ENCODE measurements at regions not wholly inside any gene's neighbourhood (a gene's known extent, or its start where the extent isn't known, plus 50 kb on each side); places are given as distances from the start of the nearest gene placed in this dataset.
"Not testable (repeated sequence)": the region's sequence is repeated elsewhere in the genome, so short reads cannot be mapped to it uniquely, and the experiment has no call there.

DNA sequence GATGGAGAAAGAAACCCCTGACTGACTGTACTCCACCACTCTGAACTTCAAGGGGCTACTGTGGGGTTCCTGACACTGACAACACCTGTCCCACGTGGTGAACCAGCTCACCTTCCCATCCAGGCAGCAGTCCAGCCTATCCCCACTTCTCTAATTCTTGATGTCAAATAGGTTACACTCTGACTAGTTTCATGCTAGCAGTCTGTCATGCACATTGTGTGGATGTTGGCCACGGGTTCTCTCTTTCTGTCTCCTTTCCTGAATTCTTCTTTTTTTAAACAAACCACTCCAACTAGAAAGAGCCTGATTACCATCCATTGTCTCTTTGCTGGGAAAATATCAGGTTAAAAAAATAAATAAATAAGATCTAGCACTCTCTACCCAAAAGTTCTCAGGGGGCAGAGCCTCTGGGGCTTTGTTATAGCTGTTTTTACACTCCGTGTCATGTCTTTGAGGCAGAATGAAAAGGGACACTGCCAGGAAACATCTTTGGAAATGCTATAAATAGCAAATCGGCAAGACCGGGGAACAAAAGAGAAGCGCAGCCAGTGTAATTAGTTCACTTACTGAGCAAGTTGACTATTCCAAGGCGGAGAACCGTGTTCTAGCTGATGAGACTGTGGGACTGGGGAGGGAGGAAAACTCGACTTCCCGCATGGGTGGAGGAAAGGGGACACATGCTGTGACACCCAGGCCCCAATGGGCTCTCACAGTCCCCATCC, 356.1 kb downstream of the OMA1 start:
- DNase-seq (ENCODE audit: low read depth), result no peak

DNA sequence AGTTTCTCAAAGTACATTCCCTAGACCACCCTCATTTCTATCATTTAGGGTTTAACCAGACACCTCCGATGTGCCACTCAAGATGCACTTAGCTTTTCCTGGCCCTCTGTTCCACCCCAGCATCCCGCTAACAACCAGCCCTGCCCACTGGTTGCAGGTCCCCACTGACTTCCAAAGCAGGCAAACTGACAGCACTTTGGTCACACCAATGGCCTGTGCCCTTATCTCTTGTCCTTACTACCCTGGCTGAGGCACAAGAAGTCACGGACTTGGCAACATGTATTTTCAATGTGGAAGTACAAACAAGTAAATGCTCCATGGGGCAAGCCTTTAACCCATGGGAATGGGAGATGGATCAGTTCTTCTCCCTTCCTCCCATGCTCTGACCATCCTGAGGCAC, 357.1 kb downstream of the OMA1 start:
- DNase-seq (ENCODE audit: low read depth), result no peak

GRCh38 chr1:58183286-58183685, 363.2 kb downstream of the OMA1 start:
- no peak for DNase-seq (ENCODE audit: low read depth)

DNA sequence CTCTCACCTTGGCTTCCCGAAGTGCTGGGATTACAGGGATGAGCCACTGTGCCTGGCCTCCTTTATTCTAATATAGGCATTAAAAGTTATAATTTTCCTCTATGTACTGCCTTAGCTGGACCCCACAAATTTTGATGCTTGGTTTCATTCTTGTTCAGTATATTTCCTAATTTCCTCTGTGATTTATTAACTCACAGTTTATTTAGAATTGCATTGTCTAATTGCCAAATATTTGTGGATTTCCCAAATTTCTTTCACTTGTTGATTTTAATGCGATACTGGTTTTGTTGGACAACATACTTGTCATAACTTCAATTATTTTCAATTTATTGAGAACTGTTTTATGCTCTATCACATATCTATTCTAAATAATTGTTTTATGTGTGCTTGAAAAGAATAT, 366.0 kb downstream of the OMA1 start:
- DNase-seq (ENCODE audit: low read depth), result no peak

GRCh38 chr1:58169160-58169559, 377.4 kb downstream of the OMA1 start:
- not testable (repeated sequence) for DNase-seq (ENCODE audit: low read depth)

DNA sequence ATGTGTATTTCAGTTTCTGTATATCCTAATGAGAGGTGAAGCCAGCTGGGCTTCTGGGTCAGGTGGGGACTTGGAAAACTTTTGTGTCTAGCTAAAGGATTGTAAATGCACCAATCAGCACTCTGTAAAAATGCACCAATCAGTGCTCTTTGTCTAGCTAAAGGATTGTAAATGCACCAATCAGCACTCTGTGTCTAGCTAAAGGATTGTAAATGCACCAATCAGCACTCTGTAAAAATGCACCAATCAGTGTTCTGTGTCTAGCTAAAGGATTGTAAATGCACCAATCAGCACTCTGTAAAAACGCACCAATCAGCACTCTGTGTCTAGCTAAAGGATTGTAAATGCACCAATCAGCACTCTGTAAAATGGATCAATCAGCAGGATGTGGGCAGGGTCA, 379.4 kb downstream of the OMA1 start:
- not testable (repeated sequence) for DNase-seq (ENCODE audit: low read depth)

- no peak for DNase-seq (ENCODE audit: low read depth)
These were observed 380.1 kb downstream of the OMA1 start for GRCh38 chr1:58166417-58166816.

- no peak for DNase-seq (ENCODE audit: low read depth)
These were observed 381.5 kb downstream of the OMA1 start for GRCh38 chr1:58165073-58165472.

- no peak for DNase-seq (ENCODE audit: low read depth)
These were observed 383.5 kb downstream of the OMA1 start for GRCh38 chr1:58162952-58163550.

DNA sequence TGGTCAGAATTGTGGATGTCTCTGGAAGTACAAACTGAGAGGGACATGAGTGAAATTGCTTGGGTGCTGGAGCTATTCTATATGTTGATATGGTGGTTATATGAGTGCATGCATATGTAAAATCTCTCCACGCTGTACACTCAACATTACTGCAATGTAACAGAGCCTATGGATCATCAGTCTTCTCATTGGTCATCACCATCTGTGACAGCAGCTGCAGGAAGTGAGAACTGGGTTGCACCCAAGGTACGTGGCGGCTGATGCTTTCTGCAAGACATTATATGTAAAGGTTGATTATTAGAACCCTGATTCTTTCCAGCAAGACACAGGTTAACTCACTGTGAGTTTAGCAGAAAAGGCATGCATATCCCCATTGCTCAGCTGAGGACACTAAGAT, 387.1 kb downstream of the OMA1 start:
- no peak for DNase-seq (ENCODE audit: low read depth)

DNA sequence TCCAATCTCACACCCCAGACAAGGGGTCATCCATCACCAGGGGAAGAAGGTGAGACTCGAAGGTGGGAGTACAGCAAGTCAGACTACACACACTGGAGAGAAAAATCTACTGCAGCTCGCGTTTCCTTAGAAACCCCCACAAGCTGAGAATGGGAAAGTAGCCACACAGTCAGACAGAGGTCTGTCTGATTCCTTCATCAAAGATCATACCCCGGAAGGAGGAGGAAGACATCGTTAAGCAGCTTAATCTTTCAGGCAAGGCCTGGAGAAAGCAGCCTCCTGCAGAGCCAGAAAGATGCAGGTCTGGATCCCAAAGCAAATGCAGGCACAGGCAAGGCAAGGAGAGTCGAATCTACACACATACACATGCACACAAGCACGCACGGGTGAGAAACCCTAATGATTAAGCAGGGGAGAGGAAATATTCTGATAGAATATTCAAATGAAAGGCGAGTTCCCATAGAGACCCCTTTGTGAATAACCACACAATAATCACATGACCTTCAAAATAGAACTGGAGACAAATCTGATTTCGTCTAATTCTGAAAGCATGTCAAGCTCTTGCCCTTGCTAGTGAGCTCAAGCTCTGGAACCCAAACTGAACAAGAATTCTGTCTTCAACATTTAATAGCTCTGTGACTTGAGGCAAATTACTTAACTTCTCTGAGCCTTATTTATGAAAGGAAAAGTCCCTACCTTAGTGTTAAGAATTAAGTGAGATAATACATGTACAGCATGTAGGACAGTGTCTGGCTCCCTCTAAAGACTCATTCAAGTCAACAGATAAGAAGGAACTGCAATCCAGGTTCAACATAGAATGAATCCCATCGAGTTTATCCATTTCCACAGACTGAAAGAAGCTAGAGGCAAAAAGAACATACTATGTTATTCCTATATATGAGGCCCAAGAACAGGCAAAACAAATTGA, 387.8 kb downstream of the OMA1 start:
- DNase-seq (ENCODE audit: low read depth), result no peak

- DNase-seq (ENCODE audit: low read depth), result no peak
These were observed 388.5 kb downstream of the OMA1 start for GRCh38 chr1:58158016-58158415.

GRCh38 chr1:58157256-58157655, 389.3 kb downstream of the OMA1 start:
- no peak for DNase-seq (ENCODE audit: low read depth)

DNA sequence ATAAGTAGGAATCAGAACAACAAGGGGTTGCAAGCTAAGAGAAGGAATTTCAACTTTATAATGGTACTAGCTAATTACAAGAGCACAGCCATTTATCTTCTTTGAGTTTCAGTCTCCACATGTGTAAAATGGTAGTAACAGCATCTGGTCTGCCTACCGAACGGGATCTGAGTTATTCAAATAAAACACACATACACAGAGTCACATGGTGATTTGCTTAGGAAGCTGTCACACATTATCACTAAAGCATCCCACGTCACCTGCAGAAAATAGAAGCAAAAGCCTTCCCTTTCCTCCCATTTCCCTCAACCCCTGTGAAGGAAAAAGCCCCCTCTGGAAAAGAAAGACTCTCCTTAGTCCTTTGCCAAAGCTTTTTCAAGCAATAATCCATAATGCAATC, 389.7 kb downstream of the OMA1 start:
- DNase-seq (ENCODE audit: low read depth), result no peak

GRCh38 chr1:58156124-58156468, 390.4 kb downstream of the OMA1 start:
- no peak for DNase-seq (ENCODE audit: low read depth)

GRCh38 chr1:58155418-58156123, 391.0 kb downstream of the OMA1 start:
- no peak for DNase-seq (ENCODE audit: low read depth)

- DNase-seq (ENCODE audit: low read depth), result no peak
These were observed 392.3 kb downstream of the OMA1 start for GRCh38 chr1:58154256-58154655.

DNA sequence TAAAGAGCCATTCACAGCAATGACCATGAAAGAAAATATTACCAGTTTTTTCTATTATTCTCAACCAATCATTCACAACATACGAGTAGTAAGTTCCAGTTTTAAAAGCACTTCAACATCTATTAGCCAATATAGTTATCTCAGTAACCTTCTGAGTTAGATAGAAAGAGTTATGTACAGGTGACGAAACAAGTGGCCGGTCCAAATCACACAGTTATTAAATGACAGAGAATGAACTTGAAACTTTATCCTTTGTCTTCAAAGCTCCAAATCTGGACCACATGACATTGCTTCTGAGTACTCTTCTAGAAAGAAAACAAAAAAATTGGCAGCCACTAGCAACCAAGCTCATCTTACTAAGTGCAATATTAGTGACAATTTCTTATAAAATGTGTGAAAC, 393.8 kb downstream of the OMA1 start:
- no peak for DNase-seq (ENCODE audit: low read depth)

DNA sequence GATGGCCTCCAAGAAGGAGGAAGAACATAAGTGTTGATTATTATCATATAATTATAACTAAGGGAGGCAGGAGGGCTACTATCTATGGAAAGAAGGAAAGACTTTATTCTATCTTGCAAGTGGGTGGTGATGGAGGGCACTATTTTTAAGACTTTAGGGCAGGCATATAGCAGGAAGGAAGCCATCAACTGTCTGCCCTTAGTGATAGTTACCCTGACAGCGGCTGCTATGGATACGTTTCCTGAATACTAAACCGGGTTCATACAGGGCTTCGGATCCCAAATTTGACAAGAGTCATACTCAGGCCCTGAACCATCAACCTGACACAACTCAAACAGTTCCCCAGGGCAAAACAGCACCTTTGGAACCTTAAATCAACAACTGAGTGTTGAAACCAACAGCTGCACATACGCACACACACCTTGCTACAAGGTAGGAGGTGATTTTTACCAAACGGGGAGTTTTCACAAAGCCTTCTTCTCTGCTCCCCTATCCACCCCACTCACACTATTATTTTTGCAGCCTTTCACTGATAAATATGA, 397.2 kb downstream of the OMA1 start:
- no peak for DNase-seq (ENCODE audit: low read depth)

- no peak for DNase-seq (ENCODE audit: low read depth)
These were observed 401.7 kb downstream of the OMA1 start for GRCh38 chr1:58144698-58145270.

DNA sequence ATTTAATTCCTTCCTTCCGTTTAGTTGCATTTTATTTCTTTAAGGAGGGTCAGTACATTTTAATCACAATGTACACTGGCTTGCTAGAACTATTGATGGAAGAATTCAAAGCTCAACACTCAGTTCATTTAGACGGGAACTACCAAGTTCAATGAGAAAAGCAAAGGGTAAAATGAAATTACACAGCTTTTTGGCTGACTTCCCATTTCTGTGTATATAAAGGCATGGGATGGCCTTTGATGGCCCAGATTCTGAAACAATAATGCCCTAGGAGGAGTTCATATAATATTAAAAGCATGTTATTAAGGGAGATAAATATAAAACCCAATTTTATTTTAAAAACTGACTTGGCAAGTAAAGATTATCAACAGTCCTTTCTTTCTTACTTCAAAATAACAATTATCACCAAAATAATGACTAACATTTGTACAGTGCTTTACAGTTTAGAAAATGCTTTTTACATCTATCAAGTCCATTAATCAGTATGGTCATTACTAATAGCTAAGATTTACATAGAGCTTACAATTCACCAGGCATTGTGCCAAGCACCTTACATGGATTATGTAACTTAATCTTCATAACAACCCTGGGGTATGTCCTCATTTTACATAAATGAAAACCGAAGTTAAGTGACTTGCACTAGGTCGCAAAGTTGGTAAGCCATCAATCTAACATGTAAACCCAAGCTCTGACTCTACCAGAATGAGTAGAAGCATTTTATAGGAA, 402.4 kb downstream of the OMA1 start:
- DNase-seq (ENCODE audit: low read depth), result no peak
